GM19023 (cell line): ENCODE measurements at regions not wholly inside any gene's neighbourhood (a gene's known extent, or its start where the extent isn't known, plus 50 kb on each side); places are given as distances from the start of the nearest gene placed in this dataset.

Experiments
- ATAC-seq: cut with Tn5 transposase; IDR thresholded peaks from one replicate; pipeline ENCODE4 v1.9.1; 2021; ENCODE audit warnings: mild to moderate bottlenecking, moderate library complexity; ENCODE audit not compliant: unreplicated experiment

- no peak for ATAC-seq
Measured at GRCh38 chr5:45195026-45195425, 386.3 kb downstream of the MRPS30 start.
